HG03432 (cell line): ENCODE measurements at regions not wholly inside any gene's neighbourhood (a gene's known extent, or its start where the extent isn't known, plus 50 kb on each side); places are given as distances from the start of the nearest gene placed in this dataset.

Experiments used
- ATAC-seq: cut with Tn5 transposase; IDR thresholded peaks from one replicate; pipeline ENCODE4 v1.9.1; 2021; ENCODE audit warnings: mild to moderate bottlenecking, moderate library complexity; ENCODE audit not compliant: unreplicated experiment

DNA sequence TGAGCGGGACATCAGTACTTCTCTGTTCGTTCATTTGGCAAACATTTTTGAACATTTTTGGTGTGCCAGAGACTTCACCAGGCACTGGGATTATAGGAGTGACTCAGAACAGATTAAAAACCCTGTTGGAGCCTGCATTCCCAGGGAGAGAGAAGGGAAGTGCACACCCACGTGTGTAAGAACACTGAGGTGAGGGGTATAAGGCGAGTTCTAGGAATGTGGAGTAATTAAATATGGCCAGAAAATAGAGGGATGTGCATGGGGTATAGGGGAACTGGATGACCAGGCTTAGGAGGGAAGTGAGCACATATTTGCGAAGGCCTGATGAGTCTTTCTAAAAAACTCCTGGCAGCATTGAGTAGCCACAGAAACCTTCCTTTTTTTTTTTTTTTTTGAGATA is 401.2 kb upstream of the C2CD4B start:
- ATAC-seq, result no peak

DNA sequence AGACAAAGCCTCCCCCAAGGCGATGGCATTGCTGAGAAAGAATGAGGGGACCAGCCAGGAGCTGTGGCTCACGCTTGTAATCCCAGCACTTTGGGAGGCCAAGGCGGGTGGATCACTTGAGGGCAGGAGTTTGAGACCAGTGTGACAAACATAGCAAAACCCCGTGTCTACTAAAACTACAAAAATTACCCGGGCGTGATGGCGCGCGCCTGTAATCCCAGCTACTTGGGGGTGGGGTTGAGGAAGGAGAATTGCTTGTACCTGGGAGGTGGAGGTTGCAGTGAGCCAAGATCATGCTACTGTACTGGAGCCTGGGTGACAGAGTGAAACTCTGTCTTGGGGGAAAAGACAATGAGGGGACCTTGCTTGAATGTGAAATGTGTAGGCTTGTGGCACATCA is 402.4 kb upstream of the C2CD4B start:
- ATAC-seq, result no peak

DNA sequence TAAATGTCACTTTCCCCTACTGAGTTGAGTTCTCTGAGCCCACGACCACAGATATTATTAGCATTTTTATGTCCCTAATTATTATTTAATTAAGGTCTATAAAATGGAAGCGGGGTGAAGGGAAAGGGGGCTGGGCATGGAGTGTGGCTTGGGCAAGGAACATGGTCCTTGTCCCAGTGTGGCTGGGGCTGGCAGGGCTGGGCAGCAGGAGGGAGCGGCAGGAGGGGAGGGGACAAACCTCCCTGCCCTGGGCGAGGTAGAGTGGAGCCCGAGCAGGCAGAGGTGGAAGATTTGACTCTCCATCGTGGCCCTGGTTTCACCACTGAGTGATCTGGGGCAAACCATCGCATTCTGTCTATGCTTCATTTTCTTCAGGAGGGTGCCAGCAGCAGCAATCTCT is 402.9 kb upstream of the C2CD4B start:
- ATAC-seq, result no peak

DNA sequence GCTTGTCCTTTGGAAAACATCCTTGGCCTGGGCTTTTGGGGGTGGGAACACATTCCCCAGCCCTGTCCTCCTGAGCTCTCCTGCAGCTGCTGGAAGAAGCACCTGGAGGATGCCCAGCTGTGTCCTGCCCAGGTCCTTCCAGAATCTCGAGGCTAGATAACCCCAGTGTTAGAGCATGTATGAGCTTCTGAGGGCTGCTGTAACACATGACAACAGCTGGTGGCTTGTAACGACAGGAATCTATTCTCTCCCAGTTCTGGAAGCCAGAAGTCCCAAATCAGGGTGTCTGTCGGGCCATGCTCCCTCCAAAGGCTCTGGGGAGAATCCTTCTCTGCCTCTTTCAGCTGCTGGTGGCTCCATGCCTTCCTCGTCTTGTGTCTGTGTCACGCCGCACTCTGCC is 403.6 kb upstream of the C2CD4B start:
- ATAC-seq, result no peak

DNA sequence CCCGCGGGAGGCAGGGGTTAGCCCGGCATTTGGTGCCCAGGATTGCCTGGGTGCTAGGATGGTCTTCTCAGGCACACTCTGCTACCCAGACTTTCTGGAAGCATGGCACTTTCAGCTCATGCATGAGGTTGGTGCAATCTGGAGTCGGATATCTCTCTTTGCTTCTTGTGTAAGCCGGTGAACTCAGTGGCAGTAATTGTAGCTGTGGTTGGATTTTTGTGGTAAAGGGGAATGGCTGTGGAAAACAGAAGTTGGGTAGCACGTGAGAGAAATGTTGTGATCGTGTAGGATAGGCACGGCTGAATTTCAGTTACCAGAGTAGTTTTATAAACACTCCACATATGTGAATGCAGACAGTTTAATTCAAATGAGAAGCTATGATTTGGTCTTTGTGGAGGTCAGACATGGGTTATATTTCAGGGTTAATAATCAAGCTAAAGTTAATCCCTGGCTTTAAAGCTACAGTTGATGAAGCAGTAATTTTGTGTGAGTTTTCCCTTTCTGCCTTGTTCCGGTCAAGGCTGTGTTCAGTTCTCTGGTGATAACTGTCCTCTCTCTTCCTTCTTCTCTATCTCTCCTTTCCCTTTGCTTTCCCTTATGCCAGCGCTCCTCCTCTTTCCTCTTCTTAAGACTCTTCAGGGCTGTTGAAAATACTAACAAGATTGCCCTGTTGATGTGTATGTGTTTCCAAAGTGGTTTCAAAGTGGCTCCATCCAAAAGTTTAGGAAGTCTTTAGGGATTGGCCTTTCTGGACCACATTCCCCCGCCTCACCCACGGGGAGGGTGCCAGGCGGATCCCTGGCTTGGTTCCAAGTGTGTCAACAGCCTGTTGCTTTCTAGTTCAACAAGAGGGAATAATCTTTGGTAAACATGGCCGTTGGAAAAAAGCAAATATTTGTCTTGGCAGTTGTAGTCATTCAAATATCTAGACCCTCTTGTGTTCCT is 404.6 kb upstream of the C2CD4B start:
- no peak for ATAC-seq

DNA sequence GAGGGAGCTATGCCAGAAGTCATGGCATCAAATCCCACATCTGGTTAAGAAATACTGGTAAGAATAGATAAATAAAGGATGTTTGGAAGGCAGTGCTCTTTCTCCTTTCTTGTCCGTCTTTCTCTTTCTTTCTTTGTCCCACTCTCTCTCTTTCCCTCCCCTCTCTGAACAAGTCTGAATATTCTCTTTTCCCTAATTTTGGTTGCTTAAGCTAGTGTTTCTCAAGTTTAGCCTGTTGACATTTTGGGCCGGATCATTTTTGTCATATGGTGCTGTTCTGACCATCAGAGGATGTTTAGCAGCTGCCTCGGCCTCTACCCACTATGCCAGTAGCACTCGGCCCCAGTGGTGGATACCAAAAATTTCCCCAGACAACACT is 405.3 kb upstream of the C2CD4B start:
- ATAC-seq, result no peak

DNA sequence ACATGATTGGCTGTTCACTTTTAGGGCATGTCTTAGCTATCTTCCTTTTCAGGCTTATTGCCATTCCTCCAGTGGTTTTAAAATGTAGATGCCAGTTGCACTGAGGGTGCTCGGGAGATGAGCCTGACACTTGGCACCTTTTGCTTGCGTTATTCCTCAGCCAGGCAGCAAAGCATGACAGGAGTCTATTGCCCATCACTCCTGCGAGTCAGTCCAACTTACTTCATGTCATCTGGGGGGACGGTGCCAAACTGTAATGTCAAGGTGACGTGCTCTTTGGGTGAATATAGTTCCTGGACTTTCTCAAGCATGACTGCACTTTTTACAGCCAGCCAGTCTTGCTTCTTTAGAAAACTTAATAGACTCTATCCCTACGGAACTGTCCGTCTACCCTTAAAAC is 406.0 kb upstream of the C2CD4B start:
- no peak for ATAC-seq

DNA sequence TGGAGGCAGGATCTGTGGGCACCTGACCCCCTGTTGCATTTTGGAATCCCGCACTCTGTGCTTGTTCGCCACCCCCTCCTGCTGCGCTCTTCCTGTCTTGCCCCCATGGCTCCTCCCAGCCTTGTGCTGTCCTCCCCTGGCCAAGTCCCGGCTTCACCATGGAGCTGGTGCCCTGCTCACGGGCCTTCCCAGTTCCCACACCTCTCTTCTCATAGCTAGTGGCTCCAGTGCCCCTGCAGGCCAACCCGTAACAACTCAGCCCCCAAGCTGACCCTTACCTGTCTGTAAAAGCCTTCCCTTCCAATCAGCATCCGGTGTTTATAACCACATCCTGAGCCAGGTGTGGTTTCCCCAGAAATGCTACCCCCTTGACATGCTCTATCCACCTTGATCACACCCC is 407.7 kb upstream of the C2CD4B start:
- no peak for ATAC-seq

DNA sequence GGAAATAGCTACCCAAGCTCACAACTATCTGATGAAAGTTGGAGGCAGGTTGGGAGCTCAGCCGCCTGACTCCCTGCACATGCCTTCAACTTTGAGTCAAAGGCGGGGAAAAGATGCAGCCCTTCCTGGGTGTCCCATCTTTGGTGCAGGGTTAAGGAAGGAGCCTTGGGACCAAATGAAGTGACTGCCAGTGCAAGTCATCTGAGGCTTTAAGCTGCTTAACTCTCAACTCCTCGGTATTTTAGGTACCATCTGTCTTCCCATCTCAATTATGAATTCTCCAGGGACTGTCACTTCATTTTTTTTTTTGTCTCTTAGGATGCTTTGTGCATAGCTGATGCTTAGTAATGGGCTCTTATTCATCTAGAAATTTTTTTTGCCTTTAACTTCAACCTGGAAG is 408.8 kb upstream of the C2CD4B start:
- no peak for ATAC-seq

DNA sequence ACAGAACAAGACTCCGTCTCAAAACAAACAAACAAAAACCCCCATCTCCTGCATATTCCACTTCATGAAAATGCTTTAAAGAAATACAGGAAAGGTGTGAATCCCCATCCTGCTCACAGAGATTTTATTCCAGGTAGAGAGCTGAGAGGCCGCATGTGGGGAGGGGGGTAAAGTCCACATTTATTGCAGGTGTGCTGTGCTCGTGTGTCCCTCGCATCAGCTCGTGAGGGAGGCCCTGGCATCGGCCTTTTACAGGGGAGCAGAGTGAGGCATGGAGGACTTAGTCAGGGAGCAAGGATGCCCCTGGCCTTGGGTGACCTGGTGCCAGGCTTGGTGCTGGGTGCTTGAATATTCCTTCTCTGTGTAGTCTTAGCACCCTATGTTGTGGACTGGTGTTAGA is 413.5 kb upstream of the C2CD4B start:
- ATAC-seq, result no peak

DNA sequence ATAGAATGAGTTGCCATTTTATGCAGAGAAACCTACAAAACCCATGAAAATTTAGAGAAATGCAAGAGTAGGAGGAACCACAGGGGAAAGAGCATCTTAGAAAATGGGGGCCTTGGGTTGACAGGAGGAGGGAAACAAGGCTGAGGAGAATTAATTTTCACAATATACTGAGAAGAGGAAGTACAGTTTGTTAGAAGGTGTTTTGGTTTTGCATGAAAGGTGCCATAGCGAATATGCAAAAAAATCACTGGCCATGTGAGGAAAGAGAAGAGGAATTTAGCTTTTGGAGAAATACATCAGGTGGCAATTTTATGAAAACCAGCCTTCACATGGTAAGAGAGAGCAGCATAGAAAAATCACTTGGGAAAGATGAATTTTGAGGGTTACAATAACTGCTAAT is 413.9 kb upstream of the C2CD4B start:
- ATAC-seq, result no peak

DNA sequence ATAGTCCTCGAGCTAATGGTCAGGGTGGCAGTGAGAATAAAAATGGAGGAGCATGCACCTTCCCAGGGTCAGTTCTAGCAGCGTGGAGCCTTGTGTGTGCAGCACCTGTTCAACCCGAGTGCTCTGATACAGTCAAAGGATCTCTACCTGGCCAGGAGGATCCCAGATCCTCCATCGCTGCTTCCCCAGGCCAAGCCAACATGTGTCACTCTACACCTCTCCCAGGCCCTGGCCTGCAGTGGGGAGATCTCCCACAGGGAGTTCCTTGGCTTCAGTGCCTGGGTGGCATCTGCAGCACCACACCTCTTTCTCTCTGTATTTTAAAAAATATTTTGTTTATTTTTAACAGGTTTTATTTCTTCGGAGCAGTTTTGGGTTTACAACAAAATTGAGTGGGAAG is 414.8 kb upstream of the C2CD4B start:
- ATAC-seq, result no peak

DNA sequence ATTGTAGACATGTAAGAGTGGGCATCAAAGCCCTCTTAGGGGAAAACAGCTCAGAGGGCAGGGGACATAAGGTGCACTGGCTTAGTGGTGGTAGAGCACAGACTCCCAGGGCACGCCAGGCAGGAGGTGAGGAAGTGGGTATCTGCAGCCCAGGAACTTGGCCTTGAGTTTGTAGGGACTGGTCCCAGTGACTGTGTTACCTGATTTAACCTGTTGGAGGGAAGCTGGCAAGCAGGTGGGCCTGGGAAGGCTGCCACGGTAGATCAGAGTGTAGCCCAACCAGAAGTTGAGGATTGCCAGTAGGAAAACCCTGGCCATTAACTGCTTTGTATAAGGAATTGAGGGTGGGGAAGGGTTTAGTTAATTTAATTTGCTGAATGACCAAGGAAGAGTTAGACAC is 417.5 kb upstream of the C2CD4B start:
- no peak for ATAC-seq

DNA sequence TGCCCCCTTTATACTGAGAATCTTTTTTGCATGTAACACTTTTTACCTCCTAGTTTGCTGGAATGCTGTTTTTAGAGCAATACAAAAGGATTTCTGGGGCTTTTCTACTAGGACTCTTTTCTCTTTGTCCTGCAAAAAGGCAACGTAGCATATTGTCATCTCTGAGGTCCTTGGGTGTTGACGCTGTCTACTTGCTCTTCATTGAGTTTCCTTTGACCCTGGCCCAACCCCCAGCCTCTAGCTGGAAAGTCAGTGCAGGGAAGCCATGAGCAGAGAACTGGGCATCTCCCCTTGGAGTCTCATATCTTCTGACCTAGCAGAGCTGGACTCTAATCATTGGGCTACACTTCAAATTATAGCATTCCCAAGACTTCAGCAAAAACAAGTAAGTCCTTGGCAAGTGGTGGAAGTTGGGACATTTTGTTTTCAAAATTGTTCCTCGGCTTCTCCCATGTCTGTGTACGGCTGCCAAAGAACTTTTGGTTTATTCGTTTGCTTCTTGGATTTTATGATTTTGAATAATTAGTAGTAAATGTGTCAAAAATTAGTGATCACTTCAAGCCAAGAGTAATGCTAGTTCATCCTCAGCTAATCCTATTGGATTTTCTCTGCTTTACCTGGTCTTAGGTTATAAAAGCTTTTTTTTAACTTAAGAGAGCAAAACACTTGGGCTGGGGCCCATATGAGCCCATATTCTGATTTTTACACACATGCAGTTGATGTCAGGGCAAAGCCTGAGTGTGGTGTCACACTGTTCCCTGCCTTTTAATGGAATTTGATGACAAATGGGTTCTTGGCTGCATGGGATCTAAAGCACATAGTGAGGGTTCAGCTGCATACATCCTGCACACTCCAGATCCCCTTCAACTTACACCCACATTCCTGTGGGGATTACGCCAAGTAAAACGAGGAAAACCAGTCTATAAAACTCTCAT is 419.5 kb upstream of the C2CD4B start:
- no peak for ATAC-seq

DNA sequence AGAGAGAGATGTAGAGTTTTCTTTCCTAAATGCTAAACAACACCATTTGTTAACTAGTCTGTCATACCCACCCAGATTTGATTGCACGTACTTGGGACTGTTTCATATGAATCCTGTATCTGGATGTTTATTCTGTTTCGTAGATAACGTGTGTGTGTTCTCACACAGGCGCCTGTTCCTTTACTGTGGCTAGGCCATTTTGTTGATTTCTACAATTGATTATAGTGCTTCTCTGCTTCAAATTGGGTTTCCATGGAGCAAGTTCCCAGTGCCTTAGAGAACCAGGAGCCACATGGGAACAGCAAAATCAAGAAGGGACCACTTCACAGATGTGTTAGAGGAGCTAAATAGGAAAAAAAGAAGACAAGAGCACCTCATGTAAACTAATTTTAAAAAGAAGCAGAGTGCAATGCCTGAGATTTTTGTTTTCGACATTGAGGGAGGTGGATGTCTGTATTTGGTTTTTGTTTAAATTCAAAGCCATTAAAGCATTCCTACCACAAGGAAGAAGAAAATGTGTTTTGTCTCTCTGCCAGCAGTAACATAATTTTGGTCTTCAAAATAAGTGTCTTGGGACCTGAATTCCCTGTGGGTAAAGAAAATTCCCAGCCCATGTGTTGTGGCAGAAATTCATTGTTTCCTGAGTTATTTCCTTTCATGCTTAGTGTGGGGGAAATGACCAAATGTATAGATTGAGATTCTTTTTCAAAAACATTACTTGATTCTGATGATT is 424.0 kb upstream of the C2CD4B start:
- ATAC-seq, result no peak

DNA sequence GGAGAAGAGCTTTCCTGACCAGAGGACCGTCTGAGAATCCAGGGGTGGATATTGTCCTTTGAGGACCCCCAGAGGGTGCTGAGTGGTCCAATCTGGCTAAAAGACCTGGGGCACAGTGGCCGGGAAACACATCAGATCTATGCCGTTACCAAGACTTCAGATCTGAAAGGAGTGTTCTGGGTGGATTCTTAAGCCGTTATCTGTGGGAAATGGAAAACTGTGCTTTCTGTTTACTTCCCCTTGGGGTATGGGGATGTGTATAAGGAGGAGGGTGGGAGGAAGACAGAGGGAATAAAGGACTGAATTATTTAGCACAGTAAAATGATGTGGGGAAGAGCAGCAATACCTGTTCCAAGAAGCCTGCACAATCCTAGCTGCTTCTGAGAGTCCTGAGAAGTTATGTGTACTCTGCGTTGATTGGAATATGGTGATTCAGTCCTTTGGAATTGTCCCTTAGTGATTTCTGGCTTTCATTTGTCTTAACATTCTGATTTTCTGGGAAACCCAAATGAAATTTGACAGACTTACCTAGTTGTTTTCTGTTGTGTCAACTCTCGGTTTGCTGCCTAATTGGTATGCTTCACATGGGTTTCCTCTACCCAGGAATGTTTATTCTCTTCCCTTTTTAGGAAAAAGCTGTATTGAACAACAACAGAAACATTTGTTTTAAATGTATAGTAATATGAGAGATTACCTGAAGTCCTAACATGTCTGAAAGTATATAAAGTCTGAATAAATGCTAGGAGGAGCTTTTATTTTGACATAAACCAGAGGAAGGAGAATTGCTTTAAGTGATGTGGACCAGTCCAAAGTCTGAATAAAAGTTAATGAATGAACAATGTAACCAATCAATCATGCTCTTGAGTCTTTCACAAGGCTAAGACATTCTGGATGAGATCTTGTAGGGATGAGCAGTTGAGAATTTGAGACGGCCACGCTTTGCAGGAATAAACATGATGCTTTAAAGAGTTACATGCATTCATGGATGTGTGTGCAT is 427.1 kb upstream of the C2CD4B start:
- no peak for ATAC-seq

DNA sequence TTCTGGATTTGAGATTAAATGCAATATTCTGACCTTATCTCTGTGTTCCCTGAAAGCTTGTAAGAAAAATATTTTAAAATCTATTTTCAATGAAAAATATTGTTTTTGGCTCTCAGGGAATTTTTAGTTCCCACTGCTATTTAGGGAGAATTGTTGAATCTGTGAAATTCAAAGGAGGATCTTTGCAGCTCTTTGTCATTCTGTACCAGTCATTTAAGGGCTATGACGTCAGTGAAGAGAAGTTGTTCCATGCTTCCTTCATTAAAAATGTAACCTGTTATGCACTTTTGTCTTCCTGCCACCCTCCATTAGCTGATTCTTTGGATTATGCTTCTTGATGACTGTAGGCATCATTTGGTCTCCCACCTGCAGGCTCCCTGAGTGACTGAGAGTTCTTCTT is 427.8 kb upstream of the C2CD4B start:
- no peak for ATAC-seq

DNA sequence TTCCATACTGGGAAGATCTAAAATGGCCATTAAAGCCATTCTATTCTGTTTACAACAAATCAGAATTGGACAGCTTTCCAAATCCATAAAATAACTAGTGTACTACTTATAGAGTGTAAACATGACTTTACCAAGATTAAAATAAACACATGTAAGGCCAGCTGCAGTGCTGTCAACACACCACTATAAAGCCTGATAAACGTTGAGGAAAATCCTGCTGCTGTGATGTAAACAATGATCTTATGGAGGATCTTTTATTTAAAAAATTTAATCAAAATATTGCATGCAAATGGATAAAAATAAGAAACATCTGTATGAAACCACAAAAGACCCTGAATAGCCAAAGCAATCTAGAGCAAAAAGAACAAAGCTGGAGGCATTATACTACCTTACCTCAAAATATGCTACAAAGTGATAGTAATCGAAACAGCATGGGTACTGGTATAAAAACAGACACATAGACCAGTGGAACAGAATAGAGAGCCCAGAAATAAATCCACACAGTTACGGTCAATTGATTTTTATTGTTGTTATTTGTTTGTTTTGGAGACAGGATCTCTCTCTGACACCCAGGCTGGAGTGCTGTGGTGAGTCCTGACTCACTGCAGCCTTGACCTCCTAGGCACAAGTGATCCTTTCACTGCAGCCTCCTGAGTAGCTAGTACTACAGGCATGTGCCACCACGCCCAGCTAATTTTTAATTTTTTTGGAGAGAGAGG is 428.8 kb upstream of the C2CD4B start:
- ATAC-seq, result no peak

DNA sequence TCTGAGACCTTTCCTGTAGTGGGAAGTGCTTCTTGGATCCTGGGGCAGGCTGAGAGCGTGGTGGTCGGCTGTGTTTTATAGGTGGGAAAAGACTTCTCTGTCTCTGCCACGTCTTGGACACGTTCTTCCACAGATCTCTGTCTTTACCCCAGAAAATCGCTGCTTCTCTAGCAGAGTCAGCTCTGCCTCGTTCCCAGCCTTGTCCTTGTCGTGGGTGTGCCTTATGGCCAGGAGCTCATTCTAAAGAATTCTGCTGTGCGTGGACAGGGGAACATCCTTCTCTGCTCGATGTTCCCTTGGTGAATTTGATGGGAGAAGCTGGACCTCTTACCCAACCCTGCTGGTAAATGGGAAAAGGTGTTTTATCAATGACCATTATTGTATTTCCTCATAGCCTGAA is 433.1 kb upstream of the C2CD4B start:
- no peak for ATAC-seq
